ENCODE measurements at regions not wholly inside any gene's neighbourhood (a gene's known extent, or its start where the extent isn't known, plus 50 kb on each side); places are given as distances from the start of the nearest gene placed in this dataset.

DNA sequence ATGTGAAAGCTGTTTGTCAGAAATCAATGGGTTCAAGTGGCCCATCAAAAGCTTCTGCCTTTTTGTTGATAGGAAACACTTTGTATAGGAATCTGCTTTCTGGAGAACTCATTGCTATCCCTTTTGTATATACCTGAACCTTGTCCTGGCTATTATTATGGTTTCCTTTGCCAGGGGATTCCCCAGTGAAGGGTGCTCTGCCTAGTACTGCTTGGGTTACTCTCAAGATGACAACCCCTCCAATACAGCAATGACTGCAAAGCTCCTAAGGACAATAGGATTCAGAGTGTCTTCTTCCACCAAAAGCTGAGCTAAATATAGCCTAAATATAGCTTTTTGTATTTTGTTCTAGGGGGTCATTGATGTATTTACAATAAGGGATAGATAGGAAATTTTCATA is 54.0 kb upstream of the PTPRK start:
- TF ChIP-seq, protein P1, sequence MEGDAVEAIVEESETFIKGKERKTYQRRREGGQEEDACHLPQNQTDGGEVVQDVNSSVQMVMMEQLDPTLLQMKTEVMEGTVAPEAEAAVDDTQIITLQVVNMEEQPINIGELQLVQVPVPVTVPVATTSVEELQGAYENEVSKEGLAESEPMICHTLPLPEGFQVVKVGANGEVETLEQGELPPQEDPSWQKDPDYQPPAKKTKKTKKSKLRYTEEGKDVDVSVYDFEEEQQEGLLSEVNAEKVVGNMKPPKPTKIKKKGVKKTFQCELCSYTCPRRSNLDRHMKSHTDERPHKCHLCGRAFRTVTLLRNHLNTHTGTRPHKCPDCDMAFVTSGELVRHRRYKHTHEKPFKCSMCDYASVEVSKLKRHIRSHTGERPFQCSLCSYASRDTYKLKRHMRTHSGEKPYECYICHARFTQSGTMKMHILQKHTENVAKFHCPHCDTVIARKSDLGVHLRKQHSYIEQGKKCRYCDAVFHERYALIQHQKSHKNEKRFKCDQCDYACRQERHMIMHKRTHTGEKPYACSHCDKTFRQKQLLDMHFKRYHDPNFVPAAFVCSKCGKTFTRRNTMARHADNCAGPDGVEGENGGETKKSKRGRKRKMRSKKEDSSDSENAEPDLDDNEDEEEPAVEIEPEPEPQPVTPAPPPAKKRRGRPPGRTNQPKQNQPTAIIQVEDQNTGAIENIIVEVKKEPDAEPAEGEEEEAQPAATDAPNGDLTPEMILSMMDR (IDR thresholded peaks at IDR 0.05; ENCODE audit: insufficient read depth, low read depth, low read length): no peak
- TF ChIP-seq EZH2 (IDR thresholded peaks at IDR 0.05; ENCODE audit: insufficient read depth, low read length): no peak
